CD4-positive, alpha-beta memory T cell (primary cell): ENCODE measurements at regions not wholly inside any gene's neighbourhood (a gene's known extent, or its start where the extent isn't known, plus 50 kb on each side); places are given as distances from the start of the nearest gene placed in this dataset.

Experiments used
- CTCF ChIA-PET: fragments of 350-600 bp; sonication (Branson Sonifier 250); formaldehyde crosslinking; loops from one replicate; lab custom pipeline; 2021; ENCODE audit warnings: inconsistent platforms; ENCODE audit not compliant: partially characterized antibody; lab: Charles Lee
- POLR2A ChIA-PET: fragments of 350-600 bp; sonication (Branson Sonifier 250); formaldehyde crosslinking; loops from one replicate; lab custom pipeline; 2021; ENCODE audit not compliant: partially characterized antibody; lab: Charles Lee
- DNase-seq, 5 donors: peaks; one replicate each; pipeline versions ENCODE4 v3.0.0 to v3.0.0-alpha.2; 2020 to 2022; ENCODE audit warnings: mixed read lengths in 1 of 5
- H3K27ac ChIP-seq: one replicate; pipeline ENCODE4 v1.7.0; 2013; ENCODE audit warnings: low read depth, low read length
- H3K27me3 ChIP-seq: 2 replicates; pipeline ENCODE4 v1.7.0; 2013; ENCODE audit warnings: mild to moderate bottlenecking, low read length, moderate library complexity; ENCODE audit not compliant: insufficient read depth
- H3K36me3 ChIP-seq: 2 replicates; pipeline ENCODE4 v1.7.0; 2013; ENCODE audit warnings: mild to moderate bottlenecking, low read length, moderate library complexity; ENCODE audit not compliant: insufficient read depth
- H3K4me1 ChIP-seq: 2 replicates; pipeline ENCODE4 v1.7.0; 2013; ENCODE audit warnings: mild to moderate bottlenecking, low read length, moderate library complexity; ENCODE audit not compliant: insufficient read depth
- H3K4me3 ChIP-seq, 2 donors: one replicate each; pipeline ENCODE4 v1.7.0; 2013; ENCODE audit warnings: low read length in 2 of 2, mild to moderate bottlenecking in 1 of 2
- H3K9me3 ChIP-seq, 2 donors: one replicate each; pipeline ENCODE4 v1.7.0; 2013; ENCODE audit warnings: low read length in 2 of 2, control low read depth in 1 of 2; ENCODE audit not compliant: control insufficient read depth in 1 of 2
- H3K27ac Mint-ChIP-seq, 7 donors: one replicate each; pipeline ENCODE4 v1.8.0; 2020 to 2021; ENCODE audit warnings: mixed read lengths in 7 of 7, mild to moderate bottlenecking in 6 of 7, inconsistent platforms in 3 of 7, moderate library complexity in 3 of 7
- H3K27me3 Mint-ChIP-seq, 2 donors: one replicate each; pipeline ENCODE4 v1.8.0; 2020 to 2021; ENCODE audit warnings: mixed read lengths in 2 of 2
- H3K36me3 Mint-ChIP-seq, 2 donors: one replicate each; pipeline ENCODE4 v1.8.0; 2020 to 2021; ENCODE audit warnings: mixed read lengths in 2 of 2, inconsistent platforms in 1 of 2, mild to moderate bottlenecking in 1 of 2
- H3K4me1 Mint-ChIP-seq, 4 donors: one replicate each; pipeline ENCODE4 v1.8.0; 2020 to 2021; ENCODE audit warnings: mixed read lengths in 4 of 4, mild to moderate bottlenecking in 1 of 4
- H3K4me3 Mint-ChIP-seq, 8 donors: one replicate each; pipeline ENCODE4 v1.8.0; 2020 to 2021; ENCODE audit warnings: mixed read lengths in 8 of 8, mild to moderate bottlenecking in 7 of 8, moderate library complexity in 6 of 8, inconsistent platforms in 3 of 8
- H3K9me3 Mint-ChIP-seq, 8 donors: one replicate each; pipeline ENCODE4 v1.8.0; 2020 to 2021; ENCODE audit warnings: mixed read lengths in 8 of 8, mild to moderate bottlenecking in 5 of 8, inconsistent platforms in 3 of 8, moderate library complexity in 1 of 8
- intact Hi-C: fragments of 100-400 bp; cut with micrococcal nuclease; formaldehyde crosslinking; loops from one replicate; pipeline ENCODE4 v1.15.1; 2023

GRCh38 chr3:117226932-117227331 lies 517.4 kb downstream of the TUSC7 start:
- Mint-ChIP-seq H3K9me3 (peaks cover 0 to 12% (median 5%) of the 10 kb centered on the region in 8 donors), H3K27ac (no peak overlapping the region), H3K4me1 (no peaks in the 10 kb centered on the region), H3K27me3 (no peaks in the 10 kb centered on the region), H3K4me3 (no peak overlapping the region), H3K36me3 (no peaks in the 10 kb centered on the region)
- ChIA-PET CTCF (no interaction called here), POLR2A (no interaction called here)
- Histone ChIP-seq H3K36me3 (no peaks in the 10 kb centered on the region), H3K4me1 (no peaks in the 10 kb centered on the region), H3K27me3 (no peaks in the 10 kb centered on the region), H3K27ac (no peak overlapping the region), H3K4me3 (no peak overlapping the region), H3K9me3 (no peaks in the 10 kb centered on the region)
- intact Hi-C loops: no loop called here
- DNase-seq: no peak

GRCh38 chr3:117228466-117228865 lies 518.9 kb downstream of the TUSC7 start:
- Mint-ChIP-seq H3K9me3 (peaks cover 0 to 12% (median 7%) of the 10 kb centered on the region in 8 donors), H3K4me1 (no peaks in the 10 kb centered on the region), H3K27me3 (no peaks in the 10 kb centered on the region), H3K4me3 (no peak overlapping the region), H3K36me3 (no peaks in the 10 kb centered on the region), H3K27ac (no peak overlapping the region)
- no peak overlapping the region for H3K27ac ChIP-seq
- H3K4me3 ChIP-seq: no peak overlapping the region
- DNase-seq: no peak
- ChIA-PET CTCF (no interaction called here), POLR2A (no interaction called here)
- no peaks in the 10 kb centered on the region for H3K9me3 ChIP-seq
- intact Hi-C loops: no loop called here
- H3K27me3 ChIP-seq: no peaks in the 10 kb centered on the region
- no peaks in the 10 kb centered on the region for H3K4me1 ChIP-seq
- H3K36me3 ChIP-seq: no peaks in the 10 kb centered on the region

GRCh38 chr3:117230924-117231323 lies 521.3 kb downstream of the TUSC7 start:
- H3K36me3 Mint-ChIP-seq: no peaks in the 10 kb centered on the region
- Histone ChIP-seq H3K27ac (no peak overlapping the region), H3K4me3 (no peak overlapping the region), H3K9me3 (no peaks in the 10 kb centered on the region), H3K27me3 (no peaks in the 10 kb centered on the region), H3K4me1 (no peaks in the 10 kb centered on the region), H3K36me3 (no peaks in the 10 kb centered on the region)
- ChIA-PET CTCF (no interaction called here), POLR2A (no interaction called here)
- peaks cover 2 to 12% (median 7%) of the 10 kb centered on the region in 8 donors for H3K9me3 Mint-ChIP-seq
- no peaks in the 10 kb centered on the region for H3K4me1 Mint-ChIP-seq
- H3K27me3 Mint-ChIP-seq: no peaks in the 10 kb centered on the region
- no peak overlapping the region for H3K27ac Mint-ChIP-seq
- intact Hi-C loops: no loop called here
- no peak for DNase-seq
- H3K4me3 Mint-ChIP-seq: no peak overlapping the region

GRCh38 chr3:117234331-117234730 lies 524.8 kb downstream of the TUSC7 start:
- Mint-ChIP-seq H3K9me3 (peaks cover 2 to 7% (median 4%) of the 10 kb centered on the region in 8 donors), H3K36me3 (no peaks in the 10 kb centered on the region), H3K4me1 (no peaks in the 10 kb centered on the region), H3K27ac (no peak overlapping the region), H3K27me3 (no peaks in the 10 kb centered on the region), H3K4me3 (no peak overlapping the region)
- ChIA-PET POLR2A (no interaction called here), CTCF (interaction anchor here (1.1 kb wide), 1 partner anchor 20 kb away, joined by 3 read pairs; no protein-coding TSS in a partner anchor)
- Histone ChIP-seq H3K27ac (no peak overlapping the region), H3K27me3 (no peaks in the 10 kb centered on the region), H3K36me3 (no peaks in the 10 kb centered on the region), H3K4me1 (no peaks in the 10 kb centered on the region), H3K4me3 (no peak overlapping the region), H3K9me3 (no peaks in the 10 kb centered on the region)
- DNase-seq: no peak
- intact Hi-C loops: no loop called here

GRCh38 chr3:117235304-117235703 lies 525.7 kb downstream of the TUSC7 start:
- no peaks in the 10 kb centered on the region for H3K36me3 Mint-ChIP-seq
- H3K27me3 Mint-ChIP-seq: no peaks in the 10 kb centered on the region
- DNase-seq: no peak
- no peaks in the 10 kb centered on the region for H3K27me3 ChIP-seq
- H3K27ac ChIP-seq: no peak overlapping the region
- ChIA-PET CTCF (interaction anchor here (1.1 kb wide), 1 partner anchor 20 kb away, joined by 3 read pairs; no protein-coding TSS in a partner anchor), POLR2A (no interaction called here)
- H3K4me3 Mint-ChIP-seq: no peak overlapping the region
- no peak overlapping the region for H3K27ac Mint-ChIP-seq
- H3K9me3 Mint-ChIP-seq: peaks cover 0 to 10% (median 3%) of the 10 kb centered on the region in 8 donors
- no peaks in the 10 kb centered on the region for H3K36me3 ChIP-seq
- H3K4me1 ChIP-seq: no peaks in the 10 kb centered on the region
- intact Hi-C loops: no loop called here
- no peak overlapping the region for H3K4me3 ChIP-seq
- H3K4me1 Mint-ChIP-seq: no peaks in the 10 kb centered on the region
- H3K9me3 ChIP-seq: no peaks in the 10 kb centered on the region

GRCh38 chr3:117238806-117239205 lies 529.2 kb downstream of the TUSC7 start:
- Mint-ChIP-seq H3K4me1 (no peaks in the 10 kb centered on the region), H3K9me3 (peaks cover 0 to 10% (median 0%) of the 10 kb centered on the region in 8 donors), H3K27me3 (no peaks in the 10 kb centered on the region), H3K4me3 (no peak overlapping the region), H3K36me3 (no peaks in the 10 kb centered on the region), H3K27ac (no peak overlapping the region)
- no peaks in the 10 kb centered on the region for H3K9me3 ChIP-seq
- H3K4me3 ChIP-seq: no peak overlapping the region
- no peak for DNase-seq
- intact Hi-C loops: no loop called here
- H3K27ac ChIP-seq: no peak overlapping the region
- POLR2A ChIA-PET: no interaction called here
- H3K27me3 ChIP-seq: no peaks in the 10 kb centered on the region
- CTCF ChIA-PET: no interaction called here
- H3K4me1 ChIP-seq: no peaks in the 10 kb centered on the region
- H3K36me3 ChIP-seq: no peaks in the 10 kb centered on the region

- Mint-ChIP-seq H3K4me3 (no peak overlapping the region), H3K27ac (no peak overlapping the region), H3K4me1 (no peaks in the 10 kb centered on the region), H3K27me3 (no peaks in the 10 kb centered on the region), H3K36me3 (no peaks in the 10 kb centered on the region), H3K9me3 (peaks cover 0 to 6% (median 4%) of the 10 kb centered on the region in 8 donors)
- no peak overlapping the region for H3K4me3 ChIP-seq
- no peaks in the 10 kb centered on the region for H3K27me3 ChIP-seq
- no peaks in the 10 kb centered on the region for H3K9me3 ChIP-seq
- H3K4me1 ChIP-seq: no peaks in the 10 kb centered on the region
- H3K27ac ChIP-seq: no peak overlapping the region
- POLR2A ChIA-PET: no interaction called here
- intact Hi-C loops: no loop called here
- DNase-seq: no peak
- CTCF ChIA-PET: no interaction called here
- no peaks in the 10 kb centered on the region for H3K36me3 ChIP-seq
Observed at GRCh38 chr3:117243657-117244056, 534.1 kb downstream of the TUSC7 start.
